Stomach smooth muscle (tissue), 2 donors: ENCODE measurements at regions not wholly inside any gene's neighbourhood (a gene's known extent, or its start where the extent isn't known, plus 50 kb on each side); places are given as distances from the start of the nearest gene placed in this dataset.

ENCODE experiments used
- H3K27ac ChIP-seq: one replicate; pipeline ENCODE4 v1.7.0; 2013; ENCODE audit warnings: mild to moderate bottlenecking, low read length, inconsistent platforms
- H3K27me3 ChIP-seq, 2 donors: one replicate each; pipeline ENCODE4 v1.7.0; 2013; ENCODE audit warnings: low read length in 2 of 2; ENCODE audit not compliant: insufficient read depth in 2 of 2, control insufficient read depth in 1 of 2
- H3K36me3 ChIP-seq, 2 donors: one replicate each; pipeline ENCODE4 v1.7.0; 2013; ENCODE audit warnings: low read length in 2 of 2; ENCODE audit not compliant: control insufficient read depth in 2 of 2, insufficient read depth in 2 of 2
- H3K4me1 ChIP-seq: one replicate; pipeline ENCODE4 v1.7.0; 2013; ENCODE audit warnings: low read length; ENCODE audit not compliant: control insufficient read depth, insufficient read depth
- H3K4me3 ChIP-seq, 2 donors: one replicate each; pipeline ENCODE4 v1.7.0; 2013; ENCODE audit warnings: low read length in 2 of 2
- H3K9ac ChIP-seq, 2 donors: one replicate each; pipeline ENCODE4 v1.7.0; 2013; ENCODE audit warnings: low read length in 2 of 2, mild to moderate bottlenecking in 1 of 2
- H3K9me3 ChIP-seq, 2 donors: one replicate each; pipeline ENCODE4 v1.7.0; 2013; ENCODE audit warnings: low read length in 2 of 2; ENCODE audit not compliant: control insufficient read depth in 2 of 2
- donor health status: healthy.
- donor health status: Pancreatic carcinoma.

DNA sequence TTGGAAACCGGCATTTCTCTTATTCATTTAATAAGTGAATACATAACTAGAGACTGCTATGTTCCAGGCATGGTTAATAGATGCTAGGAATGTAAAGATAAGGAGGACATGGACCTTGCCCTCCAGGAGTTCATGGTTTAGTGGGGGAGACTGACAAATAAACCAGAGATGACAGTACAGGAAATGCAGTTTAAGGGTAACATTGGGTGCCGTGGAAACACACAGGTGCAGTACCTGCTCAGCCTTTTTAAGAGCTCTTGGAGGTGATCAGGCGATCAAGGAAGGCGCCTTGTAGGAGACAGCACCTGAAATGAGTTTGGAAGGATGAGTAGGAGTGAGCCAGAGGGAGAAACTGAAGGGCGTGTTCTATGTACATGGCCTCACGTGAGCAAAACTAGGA lies 145.8 kb downstream of the AASDH start:
- H3K4me1 ChIP-seq: no peaks in the 10 kb centered on the region
- H3K27ac ChIP-seq: no peak overlapping the region
- H3K9me3 ChIP-seq: no peaks in the 10 kb centered on the region
- no peak overlapping the region for H3K9ac ChIP-seq
- H3K36me3 ChIP-seq: no peaks in the 10 kb centered on the region
- H3K4me3 ChIP-seq: no peak overlapping the region
- no peaks in the 10 kb centered on the region for H3K27me3 ChIP-seq

GRCh38 chr4:56240554-56241174 lies 146.6 kb downstream of the AASDH start:
- Histone ChIP-seq H3K4me1 (no peaks in the 10 kb centered on the region), H3K36me3 (no peaks in the 10 kb centered on the region), H3K9ac (no peak overlapping the region), H3K27me3 (no peaks in the 10 kb centered on the region), H3K9me3 (no peaks in the 10 kb centered on the region), H3K27ac (no peak overlapping the region), H3K4me3 (no peak overlapping the region)

DNA sequence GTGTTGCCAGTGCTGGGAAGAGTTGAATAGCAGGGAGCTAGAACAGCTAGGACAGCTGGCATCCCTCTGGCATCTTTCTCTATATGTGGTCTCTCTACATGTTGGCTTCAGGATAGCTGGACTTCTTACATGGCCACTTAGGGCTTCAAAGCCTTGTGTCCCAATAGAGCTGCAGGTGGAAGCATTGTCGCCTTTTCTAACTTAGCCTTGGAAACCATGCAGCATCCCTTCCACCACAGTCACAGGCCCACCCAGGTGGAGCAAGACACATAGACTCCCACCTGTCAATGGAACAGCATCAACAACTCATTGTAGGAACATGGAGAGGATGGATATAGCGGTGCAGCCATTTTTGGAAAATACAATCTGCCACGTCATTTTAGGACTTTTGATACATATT lies 149.0 kb downstream of the AASDH start:
- Histone ChIP-seq H3K27ac (no peak overlapping the region), H3K27me3 (no peaks in the 10 kb centered on the region), H3K9ac (no peak overlapping the region), H3K4me1 (no peaks in the 10 kb centered on the region), H3K36me3 (no peaks in the 10 kb centered on the region), H3K4me3 (no peak overlapping the region), H3K9me3 (no peaks in the 10 kb centered on the region)

GRCh38 chr4:56235725-56236124 lies 151.6 kb downstream of the AASDH start:
- Histone ChIP-seq H3K9me3 (no peaks in the 10 kb centered on the region), H3K27me3 (no peaks in the 10 kb centered on the region), H3K4me1 (no peaks in the 10 kb centered on the region), H3K9ac (no peak overlapping the region), H3K36me3 (no peaks in the 10 kb centered on the region), H3K27ac (no peak overlapping the region), H3K4me3 (no peak overlapping the region)

DNA sequence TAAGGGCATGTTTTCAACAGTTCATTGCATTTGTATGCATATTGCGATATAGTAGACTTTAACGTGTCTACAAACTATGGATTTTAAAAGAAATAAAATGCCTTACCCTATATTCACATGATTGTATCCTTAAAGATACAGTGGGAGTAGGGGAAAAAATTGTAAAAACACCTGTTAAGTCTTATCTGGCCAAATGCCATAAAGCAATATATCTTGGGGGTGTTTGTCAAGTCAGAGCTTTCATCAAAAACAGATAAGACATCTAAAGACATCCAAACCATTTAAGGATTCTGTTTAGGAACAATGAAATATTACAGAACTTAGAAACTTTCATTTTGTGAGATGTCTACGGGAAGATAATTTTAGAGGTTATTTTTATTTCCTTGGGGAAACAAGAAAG lies 152.3 kb downstream of the AASDH start:
- Histone ChIP-seq H3K4me1 (no peaks in the 10 kb centered on the region), H3K9ac (no peak overlapping the region), H3K9me3 (no peaks in the 10 kb centered on the region), H3K36me3 (no peaks in the 10 kb centered on the region), H3K27ac (no peak overlapping the region), H3K4me3 (no peak overlapping the region), H3K27me3 (no peaks in the 10 kb centered on the region)

DNA sequence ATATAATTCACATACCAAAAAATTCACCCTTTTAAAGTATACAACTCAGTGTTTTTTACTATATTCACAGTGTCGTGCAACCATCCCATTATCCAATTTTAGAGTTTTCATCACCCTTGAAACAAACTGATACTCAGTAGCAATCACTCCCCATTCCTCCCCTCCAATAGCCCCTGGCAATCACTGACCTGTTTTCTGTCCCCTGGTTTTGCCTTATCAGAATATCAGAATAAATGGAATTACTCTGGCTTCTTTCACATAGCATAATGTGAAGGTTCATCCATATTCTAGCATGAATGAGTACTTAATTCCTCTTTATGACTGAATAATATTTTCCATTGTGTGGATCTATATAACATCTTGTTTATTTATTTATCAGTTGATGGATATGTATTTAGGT lies 153.2 kb downstream of the AASDH start:
- H3K4me1 ChIP-seq: no peaks in the 10 kb centered on the region
- H3K9me3 ChIP-seq: no peaks in the 10 kb centered on the region
- H3K9ac ChIP-seq: no peak overlapping the region
- H3K36me3 ChIP-seq: no peaks in the 10 kb centered on the region
- H3K27me3 ChIP-seq: no peaks in the 10 kb centered on the region
- H3K27ac ChIP-seq: no peak overlapping the region
- no peak overlapping the region for H3K4me3 ChIP-seq

GRCh38 chr4:56231410-56231809 lies 155.9 kb downstream of the AASDH start:
- H3K36me3 ChIP-seq: no peaks in the 10 kb centered on the region
- H3K27ac ChIP-seq: no peak overlapping the region
- H3K9me3 ChIP-seq: no peaks in the 10 kb centered on the region
- H3K27me3 ChIP-seq: no peaks in the 10 kb centered on the region
- H3K4me3 ChIP-seq: no peak overlapping the region
- H3K4me1 ChIP-seq: no peaks in the 10 kb centered on the region
- no peak overlapping the region for H3K9ac ChIP-seq

GRCh38 chr4:56229947-56230346 lies 157.3 kb downstream of the AASDH start:
- Histone ChIP-seq H3K4me3 (no peak overlapping the region), H3K9me3 (no peaks in the 10 kb centered on the region), H3K36me3 (no peaks in the 10 kb centered on the region), H3K4me1 (no peaks in the 10 kb centered on the region), H3K27ac (no peak overlapping the region), H3K27me3 (no peaks in the 10 kb centered on the region), H3K9ac (no peak overlapping the region)

DNA sequence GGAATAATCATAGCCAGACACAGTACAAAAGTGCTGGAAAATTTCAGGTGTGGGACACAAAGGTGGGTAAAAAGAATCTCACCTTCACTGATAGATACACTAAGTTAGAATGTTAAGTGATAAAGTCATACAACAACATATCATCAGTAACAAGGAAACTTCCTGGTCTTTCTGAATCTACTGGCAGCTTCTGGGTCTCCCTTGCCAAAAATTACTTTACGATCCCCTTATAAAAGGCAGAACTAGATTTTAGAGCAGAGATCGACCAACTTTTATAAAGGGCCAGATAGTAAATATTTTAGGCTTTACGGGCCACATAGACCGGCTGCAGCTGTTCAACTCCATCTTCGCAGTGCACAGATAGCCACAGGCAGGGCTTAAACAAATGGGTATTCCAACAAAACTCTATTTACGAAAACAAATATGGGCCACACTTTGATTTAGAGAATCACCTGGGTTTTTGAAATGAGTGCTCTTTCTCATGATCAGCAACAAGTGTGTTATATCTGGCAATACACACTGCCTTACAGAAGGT lies 159.9 kb downstream of the AASDH start:
- no peaks in the 10 kb centered on the region for H3K27me3 ChIP-seq
- no peaks in the 10 kb centered on the region for H3K4me1 ChIP-seq
- H3K9ac ChIP-seq: no peak overlapping the region
- H3K27ac ChIP-seq: no peak overlapping the region
- H3K36me3 ChIP-seq: no peaks in the 10 kb centered on the region
- no peaks in the 10 kb centered on the region for H3K9me3 ChIP-seq
- H3K4me3 ChIP-seq: no peak overlapping the region

DNA sequence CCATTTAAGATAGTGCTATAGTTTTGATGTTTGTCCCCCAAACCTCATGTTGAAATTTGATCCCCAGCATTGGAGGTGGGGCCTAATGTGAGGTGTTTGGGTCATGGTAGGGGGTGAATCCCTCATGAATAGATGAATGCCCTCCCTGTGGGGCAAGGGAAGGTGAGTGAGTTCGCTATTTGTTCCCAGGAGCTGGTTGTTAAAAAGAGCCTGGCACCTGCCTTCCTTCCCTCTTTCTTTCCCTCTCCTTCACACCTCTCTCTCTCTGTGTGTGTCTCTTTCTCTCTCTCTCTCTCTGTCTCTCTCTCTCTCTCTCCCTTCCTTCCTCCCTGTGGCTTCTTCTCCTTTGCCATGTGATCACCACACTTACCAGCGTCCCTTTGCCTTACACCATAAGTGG lies 160.7 kb downstream of the AASDH start:
- H3K27ac ChIP-seq: no peak overlapping the region
- H3K9ac ChIP-seq: no peak overlapping the region
- H3K36me3 ChIP-seq: no peaks in the 10 kb centered on the region
- H3K4me1 ChIP-seq: no peaks in the 10 kb centered on the region
- no peaks in the 10 kb centered on the region for H3K27me3 ChIP-seq
- no peaks in the 10 kb centered on the region for H3K9me3 ChIP-seq
- H3K4me3 ChIP-seq: no peak overlapping the region

- H3K4me3 ChIP-seq: no peak overlapping the region
- H3K27ac ChIP-seq: no peak overlapping the region
- no peak overlapping the region for H3K9ac ChIP-seq
- H3K4me1 ChIP-seq: no peaks in the 10 kb centered on the region
- no peaks in the 10 kb centered on the region for H3K27me3 ChIP-seq
- no peaks in the 10 kb centered on the region for H3K9me3 ChIP-seq
- H3K36me3 ChIP-seq: no peaks in the 10 kb centered on the region
Measured at GRCh38 chr4:56224641-56225040, 162.7 kb downstream of the AASDH start.
